ENCODE measurements at regions not wholly inside any gene's neighbourhood (a gene's known extent, or its start where the extent isn't known, plus 50 kb on each side); places are given as distances from the start of the nearest gene placed in this dataset.

DNA sequence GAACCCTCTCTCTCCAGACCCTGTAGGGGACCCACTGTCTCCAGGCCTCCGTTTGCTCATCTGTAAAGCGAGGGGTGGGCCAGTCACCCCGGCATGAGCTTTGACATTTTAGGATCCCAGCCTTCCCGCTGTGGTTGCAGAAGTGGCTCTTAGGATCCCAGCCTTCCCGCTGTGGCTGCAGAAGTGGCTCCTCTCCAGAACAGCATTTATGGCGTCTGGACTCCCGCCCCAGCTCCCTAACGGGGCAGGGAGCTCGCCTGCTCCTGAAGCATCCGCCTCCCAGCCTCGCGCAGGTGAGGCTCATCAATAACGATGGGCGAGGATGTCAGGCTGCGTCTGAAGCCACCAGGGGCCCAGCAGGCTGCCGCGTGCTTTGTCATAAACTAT is 222.3 kb upstream of the TNRC6C start:
- Histone ChIP-seq H3K4me1 (ENCODE audit: insufficient read depth) (peaks cover 9% of the 10 kb centered on the region), H3K27ac (no peak overlapping the region), H3K27me3 (no peaks in the 10 kb centered on the region), H3K9me3 (no peaks in the 10 kb centered on the region), H3K4me3 (no peak overlapping the region), H3K36me3 (no peaks in the 10 kb centered on the region)
- WGBS, 3 donors: 11 to 22% (median 21%) methylated on average over 17 of the region's 17 CpGs
- intact Hi-C loops (cut with DNase I): no loop called here
- TF ChIP-seq, protein P1, sequence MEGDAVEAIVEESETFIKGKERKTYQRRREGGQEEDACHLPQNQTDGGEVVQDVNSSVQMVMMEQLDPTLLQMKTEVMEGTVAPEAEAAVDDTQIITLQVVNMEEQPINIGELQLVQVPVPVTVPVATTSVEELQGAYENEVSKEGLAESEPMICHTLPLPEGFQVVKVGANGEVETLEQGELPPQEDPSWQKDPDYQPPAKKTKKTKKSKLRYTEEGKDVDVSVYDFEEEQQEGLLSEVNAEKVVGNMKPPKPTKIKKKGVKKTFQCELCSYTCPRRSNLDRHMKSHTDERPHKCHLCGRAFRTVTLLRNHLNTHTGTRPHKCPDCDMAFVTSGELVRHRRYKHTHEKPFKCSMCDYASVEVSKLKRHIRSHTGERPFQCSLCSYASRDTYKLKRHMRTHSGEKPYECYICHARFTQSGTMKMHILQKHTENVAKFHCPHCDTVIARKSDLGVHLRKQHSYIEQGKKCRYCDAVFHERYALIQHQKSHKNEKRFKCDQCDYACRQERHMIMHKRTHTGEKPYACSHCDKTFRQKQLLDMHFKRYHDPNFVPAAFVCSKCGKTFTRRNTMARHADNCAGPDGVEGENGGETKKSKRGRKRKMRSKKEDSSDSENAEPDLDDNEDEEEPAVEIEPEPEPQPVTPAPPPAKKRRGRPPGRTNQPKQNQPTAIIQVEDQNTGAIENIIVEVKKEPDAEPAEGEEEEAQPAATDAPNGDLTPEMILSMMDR (IDR thresholded peaks at IDR 0.05): no peak
- TF ChIP-seq EP300 (IDR thresholded peaks at IDR 0.05): no peak
- TF ChIP-seq POLR2A (IDR thresholded peaks at IDR 0.05): no peak
- no peak for DNase-seq

DNA sequence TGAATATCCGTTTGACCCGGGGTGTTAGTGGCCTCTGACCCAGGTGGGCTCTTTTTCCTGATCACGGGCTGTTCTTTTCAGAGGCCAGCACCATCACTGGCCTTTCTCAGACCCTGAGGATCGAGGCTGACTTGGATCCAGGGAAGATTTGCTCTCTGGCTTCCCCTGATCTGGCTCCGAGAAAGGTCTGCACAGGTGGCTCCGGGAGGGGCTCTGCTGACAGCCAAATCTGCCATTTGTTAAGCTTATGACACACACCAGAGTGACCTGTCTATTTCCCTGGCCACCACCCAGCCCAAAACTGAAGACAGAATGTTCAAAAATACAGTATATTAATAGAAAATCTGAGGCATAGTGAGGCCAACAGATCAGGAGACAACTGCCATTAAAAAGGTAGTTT is 221.8 kb upstream of the TNRC6C start:
- Histone ChIP-seq H3K9me3 (no peaks in the 10 kb centered on the region), H3K27me3 (no peaks in the 10 kb centered on the region), H3K27ac (no peak overlapping the region), H3K4me3 (no peak overlapping the region), H3K36me3 (no peaks in the 10 kb centered on the region), H3K4me1 (ENCODE audit: insufficient read depth) (peaks cover 9% of the 10 kb centered on the region)
- WGBS, 3 donors: 48 to 59% (median 54%) methylated on average over 6 of the region's 6 CpGs
- intact Hi-C loops (cut with DNase I): no loop called here
- TF ChIP-seq EP300 (IDR thresholded peaks at IDR 0.05): no peak
- TF ChIP-seq, protein P1 (IDR thresholded peaks at IDR 0.05): no peak
- TF ChIP-seq POLR2A (IDR thresholded peaks at IDR 0.05): no peak
- DNase-seq: no peak

DNA sequence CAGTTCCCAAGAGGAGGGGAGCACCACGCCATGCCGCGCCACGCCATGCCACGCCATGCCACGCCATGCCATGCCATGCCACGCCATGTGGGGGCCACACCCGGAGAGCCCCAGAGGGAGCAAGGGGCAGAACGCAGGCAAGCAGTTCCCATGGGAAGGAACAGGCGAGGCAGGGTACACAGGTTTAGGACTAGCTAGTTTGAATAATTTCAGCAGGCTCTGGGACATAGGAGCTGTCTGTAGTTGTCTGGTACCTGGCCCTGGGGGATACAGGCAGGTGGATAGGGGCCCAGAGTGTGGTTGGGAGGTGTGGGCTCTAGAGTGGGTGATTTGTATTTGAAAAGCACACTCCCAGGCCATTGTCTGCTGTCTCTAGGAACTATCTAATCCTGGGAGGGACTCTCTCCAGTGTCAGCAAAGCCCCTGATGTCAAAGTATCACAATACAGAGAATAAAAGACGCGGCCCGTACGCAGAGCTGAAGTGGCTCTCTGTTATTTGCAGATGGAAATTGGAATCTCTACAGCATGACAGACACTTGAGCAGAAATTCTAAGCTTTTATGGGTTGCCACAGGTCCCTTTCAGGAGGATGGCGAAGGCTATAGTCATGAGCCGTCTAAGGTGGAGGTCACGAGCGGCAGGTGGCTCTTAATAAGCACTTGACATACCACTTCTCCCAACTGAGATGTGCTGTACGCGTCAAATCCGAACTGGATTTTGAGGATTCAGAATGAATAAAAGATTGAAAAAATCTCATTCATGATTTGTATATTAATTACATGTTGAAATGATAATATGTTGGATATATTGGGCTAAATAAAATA is 220.8 kb upstream of the TNRC6C start:
- TF ChIP-seq EP300 (IDR thresholded peaks at IDR 0.05): no peak
- TF ChIP-seq, protein P1 (IDR thresholded peaks at IDR 0.05): no peak
- no peak for TF ChIP-seq POLR2A (IDR thresholded peaks at IDR 0.05)
- no peak for DNase-seq
- intact Hi-C loops (cut with DNase I): no loop called here
- Histone ChIP-seq H3K36me3 (no peaks in the 10 kb centered on the region), H3K4me1 (ENCODE audit: insufficient read depth) (peaks cover 9% of the 10 kb centered on the region), H3K27ac (no peak overlapping the region), H3K27me3 (no peaks in the 10 kb centered on the region), H3K9me3 (no peaks in the 10 kb centered on the region), H3K4me3 (no peak overlapping the region)
- WGBS, 3 donors: 89 to 94% (median 92%) methylated on average over 21 of the region's 21 CpGs

DNA sequence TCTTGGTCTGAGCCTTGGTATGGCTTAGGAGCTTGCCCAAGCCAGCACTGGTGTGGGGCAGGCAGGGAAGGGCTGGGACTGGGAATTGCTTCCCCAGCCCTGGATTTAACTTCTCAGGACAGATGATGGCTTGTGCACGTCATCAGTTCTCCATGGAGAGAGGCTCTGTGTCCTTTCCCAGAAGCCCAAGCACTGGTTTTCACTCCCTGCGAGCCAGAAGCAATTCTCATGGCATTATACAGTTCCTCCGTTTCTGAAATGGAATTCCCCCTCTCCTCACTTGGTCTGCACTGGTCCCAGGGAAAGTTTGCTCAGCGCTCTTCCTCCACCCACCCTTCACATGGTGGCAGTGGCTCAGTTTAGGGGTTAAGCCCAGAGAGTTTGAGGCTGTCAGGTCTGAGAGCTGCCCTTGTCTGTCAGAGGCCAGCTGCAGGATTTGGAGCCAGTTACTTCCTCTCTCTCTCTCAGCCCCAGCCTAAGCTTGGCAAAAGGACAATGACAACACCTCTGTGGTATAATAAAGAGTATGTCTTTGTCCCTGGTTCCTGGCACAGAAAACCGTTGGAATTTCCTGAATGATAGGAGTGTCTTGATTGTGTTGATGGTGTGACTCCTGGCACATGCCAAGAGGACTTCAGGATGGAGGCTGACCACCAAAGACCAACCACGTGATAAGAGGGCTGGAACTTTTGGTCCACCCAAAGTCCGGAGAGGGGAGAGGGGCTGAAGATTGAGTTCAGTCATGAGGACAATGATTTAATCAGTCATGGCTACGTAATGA is 219.6 kb upstream of the TNRC6C start:
- no peak for TF ChIP-seq EP300 (IDR thresholded peaks at IDR 0.05)
- TF ChIP-seq, protein P1 (IDR thresholded peaks at IDR 0.05): no peak
- TF ChIP-seq POLR2A (IDR thresholded peaks at IDR 0.05): no peak
- 54 to 61% (median 56%) methylated on average over 8 of the region's 8 CpGs for WGBS, 3 donors
- intact Hi-C loops (cut with DNase I): no loop called here
- DNase-seq: no peak
- no peak overlapping the region for H3K4me3 ChIP-seq
- no peak overlapping the region for H3K27ac ChIP-seq
- no peaks in the 10 kb centered on the region for H3K9me3 ChIP-seq
- H3K36me3 ChIP-seq: no peaks in the 10 kb centered on the region
- H3K27me3 ChIP-seq: no peaks in the 10 kb centered on the region
- H3K4me1 ChIP-seq (ENCODE audit: insufficient read depth): peaks cover 9% of the 10 kb centered on the region
